WTC11 (cell line): ENCODE measurements at regions not wholly inside any gene's neighbourhood (a gene's known extent, or its start where the extent isn't known, plus 50 kb on each side); places are given as distances from the start of the nearest gene placed in this dataset.

Source experiments
- ATAC-seq: fragments of 200-7000 bp; cut with Tn5 transposase; 2 replicates; pipeline ENCODE4 v1.10.0; 2021; ENCODE audit warnings: mild to moderate bottlenecking, moderate library complexity
- CTCF ChIA-PET: fragments of 300-600 bp; sonication (Branson Sonifier 250); formaldehyde crosslinking; loops from one replicate; lab custom pipeline; 2021; ENCODE audit warnings: antibody characterized with exemption; lab: Charles Lee
- POLR2A ChIA-PET: fragments of 350-600 bp; sonication (Branson Sonifier 250); formaldehyde crosslinking; loops from one replicate; lab custom pipeline; 2021; ENCODE audit warnings: antibody characterized with exemption; lab: Charles Lee
- DNase-seq: peaks from one replicate; pipeline ENCODE4 v3.0.0; 2021; ENCODE audit warnings: low spot score
- H3K27ac Mint-ChIP-seq: 2 replicates; pipeline ENCODE4 v1.8.0; 2021; ENCODE audit warnings: mixed read lengths
- H3K27me3 Mint-ChIP-seq: 2 replicates; pipeline ENCODE4 v1.8.0; 2021; ENCODE audit warnings: low read depth, mild to moderate bottlenecking, moderate library complexity, mixed read lengths
- H3K36me3 Mint-ChIP-seq: 2 replicates; pipeline ENCODE4 v1.8.0; 2021; ENCODE audit warnings: mixed read lengths
- H3K4me1 Mint-ChIP-seq: 2 replicates; pipeline ENCODE4 v1.8.0; 2022; ENCODE audit warnings: mixed read lengths
- H3K4me3 Mint-ChIP-seq: 2 replicates; pipeline ENCODE4 v1.8.0; 2021; ENCODE audit warnings: mild to moderate bottlenecking, moderate library complexity, mixed read lengths
- H3K9me3 Mint-ChIP-seq: 2 replicates; pipeline ENCODE4 v1.8.0; 2021; ENCODE audit warnings: mixed read lengths
- CREB1 ChIP-seq: sonication (generic); formaldehyde crosslinking; IDR thresholded peaks from 2 replicates; pipeline ENCODE4 v1.8.0; 2023; ENCODE audit warnings: mild to moderate bottlenecking, missing genetic modification reagents
- E2F1 ChIP-seq: sonication (generic); formaldehyde crosslinking; IDR thresholded peaks from 2 replicates; pipeline ENCODE4 v1.8.0; 2022; ENCODE audit warnings: mild to moderate bottlenecking, missing genetic modification reagents
- E2F4 ChIP-seq: sonication (generic); formaldehyde crosslinking; IDR thresholded peaks from 2 replicates; pipeline ENCODE4 v1.8.1; 2022; ENCODE audit warnings: low read depth, mild to moderate bottlenecking, moderate library complexity, missing genetic modification reagents, borderline replicate concordance
- GRHL2 ChIP-seq: fragments of 250-450 bp; sonication (Bioruptor Pico); IDR thresholded peaks from 2 replicates; pipeline ENCODE4 v1.8.0; 2022; ENCODE audit warnings: mild to moderate bottlenecking, moderate library complexity; ENCODE audit not compliant: insufficient replicate concordance, severe bottlenecking
- GTF2I ChIP-seq: fragments of 250-450 bp; sonication (Bioruptor Pico); conservative IDR thresholded peaks from 2 replicates; pipeline ENCODE4 v1.4.0; 2021; ENCODE audit warnings: mild to moderate bottlenecking
- HMGXB4 ChIP-seq: sonication (generic); formaldehyde crosslinking; IDR thresholded peaks from 2 replicates; pipeline ENCODE4 v1.8.1; 2023; ENCODE audit warnings: mild to moderate bottlenecking, moderate library complexity, missing genetic modification reagents
- IRF1 ChIP-seq: sonication (generic); formaldehyde crosslinking; IDR thresholded peaks from 2 replicates; pipeline ENCODE4 v1.8.0; 2023; ENCODE audit warnings: missing genetic modification reagents
- MLX ChIP-seq: sonication (generic); formaldehyde crosslinking; IDR thresholded peaks from 2 replicates; pipeline ENCODE4 v1.8.1; 2023; ENCODE audit warnings: mild to moderate bottlenecking, missing genetic modification reagents, moderate library complexity
- MYBL2 ChIP-seq: sonication (generic); formaldehyde crosslinking; IDR thresholded peaks from 2 replicates; pipeline ENCODE4 v1.8.1; 2023; ENCODE audit warnings: mild to moderate bottlenecking, moderate library complexity, missing genetic modification reagents
- NFATC4 ChIP-seq: fragments of 250-450 bp; sonication (Bioruptor Pico); IDR thresholded peaks from 2 replicates; pipeline ENCODE4 v1.9.0; 2021; ENCODE audit warnings: mild to moderate bottlenecking
- NR3C1 ChIP-seq: sonication (generic); formaldehyde crosslinking; conservative IDR thresholded peaks from 2 replicates; pipeline ENCODE4 v1.8.1; 2023; ENCODE audit warnings: low read depth, mild to moderate bottlenecking, missing genetic modification reagents
- OVOL2 ChIP-seq: fragments of 250-450 bp; sonication (Bioruptor Pico); IDR thresholded peaks from 2 replicates; pipeline ENCODE4 v1.9.0; 2021; ENCODE audit warnings: mild to moderate bottlenecking, borderline replicate concordance
- RELA ChIP-seq: sonication (generic); formaldehyde crosslinking; IDR thresholded peaks from 2 replicates; pipeline ENCODE4 v1.8.1; 2022; ENCODE audit warnings: missing genetic modification reagents, mild to moderate bottlenecking, borderline replicate concordance
- RORB ChIP-seq: fragments of 250-450 bp; sonication (Bioruptor Pico); IDR thresholded peaks from 2 replicates; pipeline ENCODE4 v1.9.0; 2021; ENCODE audit warnings: mild to moderate bottlenecking
- ZNF219 ChIP-seq: sonication (generic); formaldehyde crosslinking; IDR thresholded peaks from 2 replicates; pipeline ENCODE4 v1.8.0; 2023; ENCODE audit warnings: missing genetic modification reagents, mild to moderate bottlenecking, borderline replicate concordance
- ZNF317 ChIP-seq: sonication (generic); formaldehyde crosslinking; IDR thresholded peaks from 2 replicates; pipeline ENCODE4 v1.8.1; 2023; ENCODE audit warnings: low read depth, mild to moderate bottlenecking, moderate library complexity, missing genetic modification reagents, borderline replicate concordance
- ZNF416 ChIP-seq: fragments of 250-450 bp; sonication (Bioruptor Pico); IDR thresholded peaks from 2 replicates; pipeline ENCODE4 v1.9.0; 2021; ENCODE audit warnings: mild to moderate bottlenecking, inconsistent platforms
- ZNF423 ChIP-seq: fragments of 250-450 bp; sonication (Bioruptor Pico); IDR thresholded peaks from 2 replicates; pipeline ENCODE4 v2.1.2; 2022; ENCODE audit warnings: mild to moderate bottlenecking, moderate library complexity
- ZNF425 ChIP-seq: fragments of 250-450 bp; sonication (Bioruptor Pico); conservative IDR thresholded peaks from 2 replicates; pipeline ENCODE4 v1.9.0; 2021; ENCODE audit warnings: mild to moderate bottlenecking
- TF ChIP-seq, protein P1 (sequence below): sonication (generic); formaldehyde crosslinking; IDR thresholded peaks from 2 replicates; pipeline ENCODE4 v1.8.0; 2023; ENCODE audit warnings: missing genetic modification reagents, mild to moderate bottlenecking, borderline replicate concordance
- TF ChIP-seq, protein P2 (sequence below): fragments of 250-450 bp; sonication (Bioruptor Pico); IDR thresholded peaks from 2 replicates; pipeline ENCODE4 v1.9.0; 2021; ENCODE audit warnings: mild to moderate bottlenecking

GRCh38 chr14:101322223-101322622, 239.1 kb upstream of the DIO3 start:
- DNase-seq (no peak), ATAC-seq (no peak)
- peaks cover 14% of the 10 kb centered on the region for H3K36me3 Mint-ChIP-seq
- H3K4me1 Mint-ChIP-seq: no peaks in the 10 kb centered on the region
- TF ChIP-seq, protein P1, sequence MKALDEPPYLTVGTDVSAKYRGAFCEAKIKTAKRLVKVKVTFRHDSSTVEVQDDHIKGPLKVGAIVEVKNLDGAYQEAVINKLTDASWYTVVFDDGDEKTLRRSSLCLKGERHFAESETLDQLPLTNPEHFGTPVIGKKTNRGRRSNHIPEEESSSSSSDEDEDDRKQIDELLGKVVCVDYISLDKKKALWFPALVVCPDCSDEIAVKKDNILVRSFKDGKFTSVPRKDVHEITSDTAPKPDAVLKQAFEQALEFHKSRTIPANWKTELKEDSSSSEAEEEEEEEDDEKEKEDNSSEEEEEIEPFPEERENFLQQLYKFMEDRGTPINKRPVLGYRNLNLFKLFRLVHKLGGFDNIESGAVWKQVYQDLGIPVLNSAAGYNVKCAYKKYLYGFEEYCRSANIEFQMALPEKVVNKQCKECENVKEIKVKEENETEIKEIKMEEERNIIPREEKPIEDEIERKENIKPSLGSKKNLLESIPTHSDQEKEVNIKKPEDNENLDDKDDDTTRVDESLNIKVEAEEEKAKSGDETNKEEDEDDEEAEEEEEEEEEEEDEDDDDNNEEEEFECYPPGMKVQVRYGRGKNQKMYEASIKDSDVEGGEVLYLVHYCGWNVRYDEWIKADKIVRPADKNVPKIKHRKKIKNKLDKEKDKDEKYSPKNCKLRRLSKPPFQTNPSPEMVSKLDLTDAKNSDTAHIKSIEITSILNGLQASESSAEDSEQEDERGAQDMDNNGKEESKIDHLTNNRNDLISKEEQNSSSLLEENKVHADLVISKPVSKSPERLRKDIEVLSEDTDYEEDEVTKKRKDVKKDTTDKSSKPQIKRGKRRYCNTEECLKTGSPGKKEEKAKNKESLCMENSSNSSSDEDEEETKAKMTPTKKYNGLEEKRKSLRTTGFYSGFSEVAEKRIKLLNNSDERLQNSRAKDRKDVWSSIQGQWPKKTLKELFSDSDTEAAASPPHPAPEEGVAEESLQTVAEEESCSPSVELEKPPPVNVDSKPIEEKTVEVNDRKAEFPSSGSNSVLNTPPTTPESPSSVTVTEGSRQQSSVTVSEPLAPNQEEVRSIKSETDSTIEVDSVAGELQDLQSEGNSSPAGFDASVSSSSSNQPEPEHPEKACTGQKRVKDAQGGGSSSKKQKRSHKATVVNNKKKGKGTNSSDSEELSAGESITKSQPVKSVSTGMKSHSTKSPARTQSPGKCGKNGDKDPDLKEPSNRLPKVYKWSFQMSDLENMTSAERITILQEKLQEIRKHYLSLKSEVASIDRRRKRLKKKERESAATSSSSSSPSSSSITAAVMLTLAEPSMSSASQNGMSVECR (CRISPR knock-in tag): no peak
- TF ChIP-seq HMGXB4 (CRISPR knock-in tag) (no peak), IRF1 (CRISPR knock-in tag) (no peak), MYBL2 (CRISPR knock-in tag) (no peak), GRHL2 (CRISPR knock-in tag) (no peak), NR3C1 (CRISPR knock-in tag) (no peak), NFATC4 (CRISPR knock-in tag) (no peak), ZNF317 (CRISPR knock-in tag) (no peak), ZNF416 (CRISPR knock-in tag) (no peak), RELA (CRISPR knock-in tag) (no peak), ZNF219 (CRISPR knock-in tag) (no peak), MLX (CRISPR knock-in tag) (no peak), OVOL2 (no peak), ZNF423 (CRISPR knock-in tag) (no peak)
- TF ChIP-seq, protein P2, sequence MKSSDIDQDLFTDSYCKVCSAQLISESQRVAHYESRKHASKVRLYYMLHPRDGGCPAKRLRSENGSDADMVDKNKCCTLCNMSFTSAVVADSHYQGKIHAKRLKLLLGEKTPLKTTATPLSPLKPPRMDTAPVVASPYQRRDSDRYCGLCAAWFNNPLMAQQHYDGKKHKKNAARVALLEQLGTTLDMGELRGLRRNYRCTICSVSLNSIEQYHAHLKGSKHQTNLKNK (CRISPR knock-in tag): no peak
- ChIA-PET POLR2A (no interaction called here), CTCF (no interaction called here)
- H3K27me3 Mint-ChIP-seq: no peaks in the 10 kb centered on the region; the same call in none of the 2 replicates
- peaks cover 26% of the 10 kb centered on the region for H3K9me3 Mint-ChIP-seq
- no peak overlapping the region for H3K4me3 Mint-ChIP-seq
- H3K27ac Mint-ChIP-seq: no peak overlapping the region

GRCh38 chr14:101323111-101323510, 238.2 kb upstream of the DIO3 start:
- ATAC-seq (no peak), DNase-seq (no peak)
- peaks cover 26% of the 10 kb centered on the region for H3K9me3 Mint-ChIP-seq

More at GRCh38 chr14:101323111-101323510, 238.2 kb upstream of the DIO3 start:
- H3K36me3 Mint-ChIP-seq: peaks cover 14% of the 10 kb centered on the region
- H3K4me1 Mint-ChIP-seq: no peaks in the 10 kb centered on the region
- TF ChIP-seq NR3C1 (CRISPR knock-in tag) (no peak), ZNF425 (no peak), E2F1 (CRISPR knock-in tag) (no peak), MYBL2 (CRISPR knock-in tag) (no peak), GTF2I (no peak), RORB (CRISPR knock-in tag) (no peak), E2F4 (no peak), CREB1 (CRISPR knock-in tag) (no peak), HMGXB4 (CRISPR knock-in tag) (no peak)
- H3K27me3 Mint-ChIP-seq: no peaks in the 10 kb centered on the region; the same call in none of the 2 replicates
- no peak overlapping the region for H3K27ac Mint-ChIP-seq
- no peak overlapping the region for H3K4me3 Mint-ChIP-seq
- ChIA-PET CTCF (no interaction called here), POLR2A (no interaction called here)
